ENCODE measurements at regions not wholly inside any gene's neighbourhood (a gene's known extent, or its start where the extent isn't known, plus 50 kb on each side); places are given as distances from the start of the nearest gene placed in this dataset.

DNA sequence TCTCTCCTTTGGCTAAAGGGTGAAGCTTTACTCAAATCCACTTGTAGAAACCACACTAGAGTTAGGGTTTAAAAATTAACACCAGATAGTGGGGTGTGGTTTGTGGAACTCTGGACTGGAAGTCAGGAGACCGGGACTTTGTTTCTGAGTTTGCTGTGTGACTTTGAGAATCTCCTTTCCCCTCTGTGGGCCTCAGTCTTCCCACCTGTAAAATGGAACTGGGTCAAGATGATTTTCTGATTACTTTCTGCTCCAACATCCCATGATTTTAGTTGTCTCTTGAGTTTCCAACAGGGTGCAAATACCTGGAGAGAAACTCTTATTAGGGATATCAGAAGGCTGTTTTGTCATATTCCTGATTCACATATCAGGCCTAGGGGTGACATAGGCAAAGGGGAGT is 301.0 kb downstream of the MIAT start:
- Histone ChIP-seq H3K27ac (no peak overlapping the region), H3K4me1 (peaks cover 2% of the 10 kb centered on the region), H3K9me3 (no peaks in the 10 kb centered on the region), H3K4me3 (no peak overlapping the region), H3K36me3 (no peaks in the 10 kb centered on the region), H3K27me3 (peaks cover under 1% of the 10 kb centered on the region)
- DNase-seq (ENCODE audit: low spot score in 2 of 2): no peak
- 95% methylated on average over 1 of the region's 1 CpG for WGBS
- TF ChIP-seq POLR2AphosphoS5 (IDR thresholded peaks at IDR 0.05): no peak
- TF ChIP-seq POLR2A (IDR thresholded peaks at IDR 0.05): no peak
- no peak for TF ChIP-seq EP300 (IDR thresholded peaks at IDR 0.05)
- TF ChIP-seq, protein P1, sequence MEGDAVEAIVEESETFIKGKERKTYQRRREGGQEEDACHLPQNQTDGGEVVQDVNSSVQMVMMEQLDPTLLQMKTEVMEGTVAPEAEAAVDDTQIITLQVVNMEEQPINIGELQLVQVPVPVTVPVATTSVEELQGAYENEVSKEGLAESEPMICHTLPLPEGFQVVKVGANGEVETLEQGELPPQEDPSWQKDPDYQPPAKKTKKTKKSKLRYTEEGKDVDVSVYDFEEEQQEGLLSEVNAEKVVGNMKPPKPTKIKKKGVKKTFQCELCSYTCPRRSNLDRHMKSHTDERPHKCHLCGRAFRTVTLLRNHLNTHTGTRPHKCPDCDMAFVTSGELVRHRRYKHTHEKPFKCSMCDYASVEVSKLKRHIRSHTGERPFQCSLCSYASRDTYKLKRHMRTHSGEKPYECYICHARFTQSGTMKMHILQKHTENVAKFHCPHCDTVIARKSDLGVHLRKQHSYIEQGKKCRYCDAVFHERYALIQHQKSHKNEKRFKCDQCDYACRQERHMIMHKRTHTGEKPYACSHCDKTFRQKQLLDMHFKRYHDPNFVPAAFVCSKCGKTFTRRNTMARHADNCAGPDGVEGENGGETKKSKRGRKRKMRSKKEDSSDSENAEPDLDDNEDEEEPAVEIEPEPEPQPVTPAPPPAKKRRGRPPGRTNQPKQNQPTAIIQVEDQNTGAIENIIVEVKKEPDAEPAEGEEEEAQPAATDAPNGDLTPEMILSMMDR (IDR thresholded peaks at IDR 0.05): no peak

DNA sequence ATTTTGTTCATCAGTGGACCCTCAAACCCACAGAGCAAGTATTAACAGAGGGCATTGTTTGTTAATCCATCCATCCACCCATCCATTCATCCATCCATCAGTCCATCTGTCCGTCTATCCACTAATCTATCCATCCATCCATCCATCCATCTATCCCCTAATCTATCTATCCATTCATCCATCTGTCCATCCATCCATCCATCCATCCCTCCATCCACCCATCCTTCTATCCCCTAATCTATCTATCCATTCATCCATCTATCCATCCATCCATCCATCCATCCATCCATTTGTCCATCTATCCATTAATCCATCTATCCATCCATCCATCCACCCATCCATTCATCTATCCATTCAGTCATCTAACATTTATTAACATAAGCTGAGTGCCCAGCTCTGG is 307.3 kb downstream of the MIAT start:
- 83% methylated on average over 1 of the region's 1 CpG for WGBS
- Histone ChIP-seq H3K4me3 (no peak overlapping the region), H3K27me3 (no peaks in the 10 kb centered on the region), H3K36me3 (no peaks in the 10 kb centered on the region), H3K9me3 (no peaks in the 10 kb centered on the region), H3K27ac (no peak overlapping the region), H3K4me1 (no peaks in the 10 kb centered on the region)
- TF ChIP-seq EP300 (IDR thresholded peaks at IDR 0.05) (no peak), POLR2A (IDR thresholded peaks at IDR 0.05) (no peak), POLR2AphosphoS5 (IDR thresholded peaks at IDR 0.05) (no peak)
- TF ChIP-seq, protein P1 (IDR thresholded peaks at IDR 0.05): no peak
- DNase-seq (ENCODE audit: low spot score in 2 of 2): no peak

GRCh38 chr22:26967282-26967681 is 309.9 kb downstream of the MIAT start:
- DNase-seq (ENCODE audit: low spot score in 2 of 2): no peak
- TF ChIP-seq EP300 (IDR thresholded peaks at IDR 0.05): no peak
- TF ChIP-seq, protein P1 (IDR thresholded peaks at IDR 0.05): no peak
- no peak for TF ChIP-seq POLR2AphosphoS5 (IDR thresholded peaks at IDR 0.05)
- no peak for TF ChIP-seq POLR2A (IDR thresholded peaks at IDR 0.05)
- H3K27ac ChIP-seq: no peak overlapping the region
- H3K27me3 ChIP-seq: peaks cover 3% of the 10 kb centered on the region
- no peaks in the 10 kb centered on the region for H3K36me3 ChIP-seq
- WGBS: 92% methylated on average over 2 of the region's 2 CpGs
- H3K4me3 ChIP-seq: no peak overlapping the region
- H3K9me3 ChIP-seq: no peaks in the 10 kb centered on the region
- no peaks in the 10 kb centered on the region for H3K4me1 ChIP-seq

DNA sequence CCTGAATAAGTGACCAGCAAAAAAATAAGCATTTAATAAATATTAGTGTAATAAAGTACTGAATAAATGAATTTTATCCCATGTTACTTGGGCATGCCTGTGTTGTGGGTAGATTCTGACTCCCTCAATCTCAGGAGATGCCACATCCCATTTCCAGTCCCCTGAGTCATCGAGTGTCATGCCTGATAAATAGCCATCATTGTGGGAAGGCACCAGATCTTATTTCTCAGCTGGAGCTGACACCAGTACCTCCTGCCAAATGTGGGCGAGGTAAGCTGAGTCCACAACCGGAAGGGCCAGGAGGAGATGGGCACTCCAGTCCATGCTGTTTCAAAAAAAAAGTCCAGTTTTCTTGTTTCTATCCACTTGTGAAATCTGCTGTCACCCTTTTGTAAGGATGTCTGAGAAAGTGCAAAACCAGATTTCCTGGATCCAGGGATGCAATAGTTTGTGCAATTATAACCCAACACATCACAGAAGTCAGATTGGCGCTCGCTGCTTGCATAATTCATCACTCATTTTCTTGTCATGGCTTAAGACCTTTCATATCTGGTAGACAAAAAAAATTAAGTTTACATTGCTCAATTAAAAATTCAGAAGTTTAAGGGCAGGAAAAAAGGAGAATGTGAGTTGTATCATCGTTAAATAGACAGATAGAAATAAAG is 311.6 kb downstream of the MIAT start:
- 79% methylated on average over 6 of the region's 6 CpGs for WGBS
- no peak for DNase-seq (ENCODE audit: low spot score in 2 of 2)
- Histone ChIP-seq H3K9me3 (no peaks in the 10 kb centered on the region), H3K27me3 (peaks cover 3% of the 10 kb centered on the region), H3K27ac (no peak overlapping the region), H3K4me1 (no peaks in the 10 kb centered on the region), H3K36me3 (no peaks in the 10 kb centered on the region), H3K4me3 (no peak overlapping the region)
- no peak for TF ChIP-seq POLR2AphosphoS5 (IDR thresholded peaks at IDR 0.05)
- TF ChIP-seq, protein P1 (IDR thresholded peaks at IDR 0.05): no peak
- no peak for TF ChIP-seq POLR2A (IDR thresholded peaks at IDR 0.05)
- no peak for TF ChIP-seq EP300 (IDR thresholded peaks at IDR 0.05)

GRCh38 chr22:26970809-26971394 is 313.5 kb downstream of the MIAT start:
- H3K36me3 ChIP-seq: no peaks in the 10 kb centered on the region
- no peaks in the 10 kb centered on the region for H3K9me3 ChIP-seq
- WGBS: 31% methylated on average over 5 of the region's 5 CpGs
- peaks cover 3% of the 10 kb centered on the region for H3K27me3 ChIP-seq
- no peak overlapping the region for H3K27ac ChIP-seq
- TF ChIP-seq EP300 (IDR thresholded peaks at IDR 0.05) (no peak), POLR2AphosphoS5 (IDR thresholded peaks at IDR 0.05) (no peak), POLR2A (IDR thresholded peaks at IDR 0.05) (no peak)
- TF ChIP-seq, protein P1 (IDR thresholded peaks at IDR 0.05): no peak
- no peaks in the 10 kb centered on the region for H3K4me1 ChIP-seq
- no peak overlapping the region for H3K4me3 ChIP-seq
- DNase-seq (ENCODE audit: low spot score in 2 of 2): no peak

Measured in suprapubic skin (tissue), 4 donors.